Smooth muscle cell (in vitro differentiated cells): ENCODE measurements at regions not wholly inside any gene's neighbourhood (a gene's known extent, or its start where the extent isn't known, plus 50 kb on each side); places are given as distances from the start of the nearest gene placed in this dataset.

Experiments
- DNase-seq: peaks from one replicate; lab custom pipeline; 2025; ENCODE audit not compliant: unreplicated experiment; lab: John Stamatoyannopoulos, UW
- H2AFZ ChIP-seq: fragments of 200-600 bp; sonication (generic); 2 replicates; pipeline ENCODE4 v1.6.0; 2016; ENCODE audit warnings: antibody characterized with exemption, low read depth, mild to moderate bottlenecking
- H3F3A ChIP-seq: fragments of 200-600 bp; sonication (generic); 2 replicates; pipeline ENCODE4 v1.6.0; 2017; ENCODE audit warnings: antibody characterized with exemption, low read depth
- H3K27ac ChIP-seq: fragments of 200-600 bp; sonication (generic); 2 replicates; pipeline ENCODE4 v1.5.1; 2016; ENCODE audit warnings: low read depth, mild to moderate bottlenecking
- H3K27me3 ChIP-seq: fragments of 200-600 bp; sonication (generic); 2 replicates; pipeline ENCODE4 v1.6.1; 2016; ENCODE audit warnings: low read depth, mild to moderate bottlenecking
- H3K36me3 ChIP-seq: fragments of 200-600 bp; sonication (generic); 2 replicates; pipeline ENCODE4 v1.5.1; 2016; ENCODE audit warnings: low read depth
- H3K4me1 ChIP-seq: fragments of 200-600 bp; sonication (generic); 2 replicates; pipeline ENCODE4 v1.5.1; 2016; ENCODE audit warnings: low read depth
- H3K4me2 ChIP-seq: fragments of 200-600 bp; sonication (generic); 2 replicates; pipeline ENCODE4 v1.6.0; 2016; ENCODE audit warnings: mild to moderate bottlenecking
- H3K4me3 ChIP-seq: fragments of 200-600 bp; sonication (generic); 2 replicates; pipeline ENCODE4 v1.5.1; 2016; ENCODE audit warnings: mild to moderate bottlenecking
- H3K79me2 ChIP-seq: fragments of 200-600 bp; sonication (generic); 2 replicates; pipeline ENCODE4 v1.6.0; 2016; ENCODE audit warnings: low read depth, mild to moderate bottlenecking
- H3K9ac ChIP-seq: fragments of 200-600 bp; sonication (generic); 2 replicates; pipeline ENCODE4 v1.6.0; 2016; ENCODE audit warnings: low read depth
- H3K9me3 ChIP-seq: fragments of 200-600 bp; sonication (generic); replicated peaks from 2 replicates; pipeline ENCODE4 v1.5.1; 2016; ENCODE audit warnings: low read depth
- H4K20me1 ChIP-seq: fragments of 200-600 bp; sonication (generic); 2 replicates; pipeline ENCODE4 v1.6.0; 2016; ENCODE audit warnings: low read depth
- CTCF ChIP-seq: fragments of 200-600 bp; sonication (generic); IDR thresholded peaks from 2 replicates; pipeline ENCODE4 v1.5.1; 2017; ENCODE audit warnings: borderline replicate concordance, mild to moderate bottlenecking, antibody characterized with exemption; ENCODE audit not compliant: insufficient read depth, poor library complexity, severe bottlenecking
- WGBS: methylation state at CpG from one replicate; pipeline ENCODE4 v1.1.7; 2016; ENCODE audit warnings: low lambda C conversion rate; 5-methylcytosine and 5-hydroxymethylcytosine counted together

- no peak for DNase-seq
- H3K4me2 ChIP-seq = no peak overlapping the region
- H3K27ac ChIP-seq = no peak overlapping the region
- no peaks in the 10 kb centered on the region for H3K79me2 ChIP-seq
- no peaks in the 10 kb centered on the region for H3K36me3 ChIP-seq
- H3K4me1 ChIP-seq = no peaks in the 10 kb centered on the region
- no peak overlapping the region for H2AFZ ChIP-seq
- H3K4me3 ChIP-seq = no peak overlapping the region
- no peak for TF ChIP-seq CTCF
- H4K20me1 ChIP-seq = no peaks in the 10 kb centered on the region
- WGBS = 63% methylated on average over 1 of the region's 1 CpG
- H3F3A ChIP-seq = no peaks in the 10 kb centered on the region
- H3K9ac ChIP-seq = no peak overlapping the region
- H3K9me3 ChIP-seq = no peaks in the 10 kb centered on the region
- H3K27me3 ChIP-seq = no peaks in the 10 kb centered on the region
Observed at GRCh38 chr2:13093416-13093991, 376.8 kb downstream of the TRIB2 start.

- no peak for DNase-seq
Observed at GRCh38 chr2:13102397-13103063, 385.8 kb downstream of the TRIB2 start.

GRCh38 chr2:13103151-13103550 is 386.4 kb downstream of the TRIB2 start:
- no peak overlapping the region for H3K9ac ChIP-seq
- H3F3A ChIP-seq = no peaks in the 10 kb centered on the region
- no peaks in the 10 kb centered on the region for H3K4me1 ChIP-seq
- H3K9me3 ChIP-seq = no peaks in the 10 kb centered on the region
- no peak for DNase-seq
- H3K4me3 ChIP-seq = no peak overlapping the region
- TF ChIP-seq CTCF = no peak
- no peak overlapping the region for H3K4me2 ChIP-seq
- H3K36me3 ChIP-seq = no peaks in the 10 kb centered on the region
- no peaks in the 10 kb centered on the region for H3K79me2 ChIP-seq
- H3K27me3 ChIP-seq = no peaks in the 10 kb centered on the region
- no peak overlapping the region for H2AFZ ChIP-seq
- H4K20me1 ChIP-seq = no peaks in the 10 kb centered on the region
- H3K27ac ChIP-seq = no peak overlapping the region
- 74% methylated on average over 1 of the region's 1 CpG for WGBS

More at GRCh38 chr2:13102397-13103063, 385.8 kb downstream of the TRIB2 start:
- Histone ChIP-seq H2AFZ (no peak overlapping the region), H3K27me3 (no peaks in the 10 kb centered on the region), H3K9ac (no peak overlapping the region), H3K27ac (no peak overlapping the region), H3K36me3 (no peaks in the 10 kb centered on the region), H3F3A (no peaks in the 10 kb centered on the region), H3K4me1 (no peaks in the 10 kb centered on the region), H4K20me1 (no peaks in the 10 kb centered on the region), H3K4me2 (no peak overlapping the region), H3K79me2 (no peaks in the 10 kb centered on the region), H3K4me3 (no peak overlapping the region), H3K9me3 (no peaks in the 10 kb centered on the region)
- TF ChIP-seq CTCF = no peak
- WGBS = 60% methylated on average over 4 of the region's 4 CpGs
